ENCODE measurements at regions not wholly inside any gene's neighbourhood (a gene's known extent, or its start where the extent isn't known, plus 50 kb on each side); places are given as distances from the start of the nearest gene placed in this dataset.

DNA sequence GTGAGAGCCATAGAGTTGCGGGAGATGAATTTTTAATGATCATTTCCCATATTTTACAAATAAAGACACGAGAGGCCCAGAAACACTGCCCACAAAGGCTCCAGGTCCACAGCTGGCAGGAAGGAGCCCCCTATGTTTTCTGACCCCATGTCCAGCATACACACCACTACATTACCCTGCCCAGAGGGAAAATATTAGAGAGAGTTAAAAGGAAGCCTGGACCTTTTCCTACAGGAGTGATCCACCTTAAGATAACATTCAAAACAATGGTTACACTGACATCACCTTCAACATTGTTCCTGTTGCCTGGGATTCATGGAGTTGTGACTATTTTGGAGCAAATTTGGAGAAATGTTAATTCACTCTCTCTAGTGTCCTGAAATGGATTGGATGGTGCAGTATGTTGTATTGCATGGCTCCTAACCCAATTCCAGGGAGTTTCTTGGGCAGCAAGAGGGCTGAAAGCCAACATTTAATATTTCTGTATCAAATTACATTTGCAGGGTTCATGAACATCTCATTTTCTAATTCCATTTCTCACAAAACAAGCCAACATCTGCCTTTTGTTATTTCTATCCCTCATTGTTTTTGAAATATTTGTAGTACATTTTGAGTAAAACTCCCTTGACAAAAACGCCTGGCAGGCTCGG is 172.5 kb downstream of the DLEU7 start:
- no peak for DNase-seq

GRCh38 chr13:50671497-50671850 is 172.0 kb downstream of the DLEU7 start:
- no peak for DNase-seq

GRCh38 chr13:50672025-50672424 is 171.5 kb downstream of the DLEU7 start:
- DNase-seq: peak; percentile 51 to 69

DNA sequence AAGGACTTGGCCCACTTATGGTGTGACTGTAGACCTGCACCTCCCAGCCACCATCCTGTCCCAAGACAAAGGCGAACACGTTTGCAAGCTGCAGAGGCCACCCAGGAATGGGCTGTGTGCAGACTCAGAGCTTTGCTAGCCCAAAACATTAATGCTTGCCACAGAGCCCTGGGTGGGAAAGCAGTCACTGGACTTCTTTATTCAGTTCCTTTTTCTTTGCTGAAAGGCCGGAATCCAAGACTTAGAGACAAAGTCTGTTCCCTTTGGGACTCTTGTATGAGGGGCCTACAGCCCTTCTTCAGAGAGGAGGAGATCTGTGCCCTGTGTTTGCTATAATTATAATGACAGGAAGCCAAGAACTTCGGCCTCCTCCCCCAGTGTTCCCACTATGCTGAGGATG is 167.8 kb downstream of the DLEU7 start:
- peak in 1 of 2 donors; percentile 32 for DNase-seq

DNA sequence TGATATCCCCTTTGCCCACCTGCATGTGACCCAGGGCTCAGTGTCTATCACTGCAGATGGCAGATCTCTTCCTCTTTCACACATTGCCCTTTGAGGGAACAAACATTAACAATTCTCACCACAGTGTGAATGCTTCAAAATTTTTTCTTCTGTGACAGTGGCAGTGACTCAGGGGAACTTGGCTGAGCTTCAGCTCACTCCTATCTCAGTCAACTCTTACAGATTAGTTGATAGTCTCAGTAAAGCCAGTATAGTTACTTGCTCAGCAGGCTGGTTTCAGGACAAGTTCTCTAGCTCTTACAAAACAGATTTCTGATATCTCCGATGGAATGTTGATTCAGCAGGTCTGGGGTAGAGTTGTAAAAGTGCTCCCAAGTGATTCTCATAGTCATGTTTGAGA is 166.9 kb downstream of the DLEU7 start:
- DNase-seq: no peak

GRCh38 chr13:50677258-50677657 is 166.2 kb downstream of the DLEU7 start:
- DNase-seq: no peak

- no peak for DNase-seq
Measured at GRCh38 chr13:50677687-50678463, 165.6 kb downstream of the DLEU7 start.

GRCh38 chr13:50678464-50679162 is 164.9 kb downstream of the DLEU7 start:
- no peak for DNase-seq

DNA sequence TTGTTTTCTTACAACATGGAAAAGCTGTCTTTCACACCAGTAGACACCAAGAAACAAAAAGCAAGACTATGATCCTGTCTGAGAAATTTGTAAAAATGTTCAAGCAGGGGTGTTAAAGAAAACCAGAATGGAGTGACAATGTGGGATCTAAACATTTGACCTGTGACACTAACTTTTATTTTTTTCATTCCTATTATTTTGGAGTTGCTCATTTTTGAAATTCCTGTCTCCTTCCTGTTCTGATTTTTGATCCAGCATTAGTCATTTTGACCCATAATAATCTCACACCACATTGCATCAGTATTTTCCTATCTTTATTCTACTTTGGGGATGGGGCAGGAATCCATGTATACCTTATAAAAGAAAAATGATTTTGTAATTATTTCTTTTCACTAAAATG is 164.2 kb downstream of the DLEU7 start:
- no peak for DNase-seq

GRCh38 chr13:50682002-50682401 is 161.5 kb downstream of the DLEU7 start:
- no peak for DNase-seq

- no peak for DNase-seq
Measured at GRCh38 chr13:50682966-50683365, 160.5 kb downstream of the DLEU7 start.

GRCh38 chr13:50684366-50684765 is 159.1 kb downstream of the DLEU7 start:
- DNase-seq: no peak

- no peak for DNase-seq
Measured at GRCh38 chr13:50685491-50685890, 158.0 kb downstream of the DLEU7 start.

DNA sequence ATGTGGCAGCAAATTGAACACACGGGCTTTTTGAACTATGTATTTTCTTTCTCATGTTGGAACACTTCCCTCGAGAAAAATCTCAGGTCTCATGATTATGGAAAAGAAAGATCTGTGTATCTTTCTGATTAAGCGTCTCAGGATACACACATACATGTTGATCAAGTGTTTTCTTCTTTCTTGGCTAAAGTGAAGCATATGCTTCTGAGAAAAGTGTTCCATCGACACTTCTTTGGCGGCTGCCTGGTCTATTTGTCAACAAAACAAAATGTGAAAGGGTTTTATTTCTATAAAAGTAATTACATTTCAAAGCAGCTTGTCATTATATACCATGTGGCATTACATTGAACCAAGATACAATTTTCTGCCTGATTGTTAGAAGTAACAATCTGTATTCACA is 157.5 kb downstream of the DLEU7 start:
- DNase-seq: no peak

DNA sequence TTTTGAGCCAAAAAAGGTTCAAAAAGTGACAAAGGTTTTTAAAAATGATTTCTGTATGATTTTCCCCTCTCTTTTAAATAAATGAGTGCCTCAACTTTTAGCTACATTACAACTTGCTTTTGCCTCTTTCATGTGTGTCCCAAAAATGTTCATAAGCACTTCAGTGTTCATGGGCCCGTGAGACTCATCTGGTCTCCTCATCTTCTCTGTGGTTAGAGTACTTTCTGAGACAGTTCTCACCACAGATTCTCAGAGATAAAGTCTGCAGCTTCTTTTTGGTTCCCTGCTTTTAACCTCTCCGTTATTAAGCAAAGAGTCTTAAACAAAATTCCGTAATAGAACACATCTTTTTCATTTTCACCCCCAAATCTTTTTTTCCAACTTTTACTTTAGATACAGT is 156.9 kb downstream of the DLEU7 start:
- no peak for DNase-seq

DNA sequence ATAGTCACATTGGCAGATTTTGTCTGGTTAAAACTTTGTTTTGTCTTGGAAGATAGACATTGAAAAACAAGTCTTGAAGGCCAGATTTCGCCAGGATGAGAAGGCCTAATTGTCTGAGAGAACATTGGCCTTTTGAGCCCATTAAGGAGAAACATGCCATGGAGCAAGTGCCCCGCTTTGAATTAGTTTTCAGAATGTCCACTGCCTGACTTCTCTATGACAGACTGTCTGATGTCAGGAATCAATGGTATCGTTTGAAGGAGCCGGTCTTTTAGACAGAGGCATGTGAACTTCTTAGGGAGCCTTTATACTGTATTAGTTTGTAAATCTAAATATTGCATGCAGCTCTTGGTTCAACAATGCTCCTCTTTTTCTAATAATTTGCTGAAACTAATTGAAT is 155.9 kb downstream of the DLEU7 start:
- no peak for DNase-seq

GRCh38 chr13:50690006-50690405 is 153.5 kb downstream of the DLEU7 start:
- DNase-seq: no peak

DNA sequence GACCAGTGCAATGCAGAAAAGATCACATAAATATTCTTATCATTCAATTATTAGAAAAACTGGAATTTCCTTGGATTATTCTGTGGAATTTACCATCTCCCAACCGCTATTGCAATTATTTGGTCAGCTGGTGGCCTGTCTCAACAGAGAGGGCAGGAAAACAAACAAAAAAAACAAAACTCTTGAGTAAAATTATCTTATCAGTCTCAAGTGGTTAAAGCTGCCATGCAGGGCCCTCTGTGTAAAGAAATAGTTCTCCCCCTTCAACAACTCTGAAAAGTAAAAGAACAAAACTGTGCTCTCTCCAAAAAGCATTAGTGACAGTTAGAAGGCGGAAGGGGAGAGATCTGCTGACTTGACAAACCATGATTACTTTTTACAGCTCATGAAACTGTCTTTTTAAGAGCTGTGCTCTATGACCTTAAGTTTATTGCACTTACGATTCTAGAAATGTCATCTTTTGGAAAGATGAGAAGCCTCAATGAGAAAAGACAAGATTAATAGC is 152.3 kb downstream of the DLEU7 start:
- peak in 1 of 2 donors; percentile 8 for DNase-seq

DNA sequence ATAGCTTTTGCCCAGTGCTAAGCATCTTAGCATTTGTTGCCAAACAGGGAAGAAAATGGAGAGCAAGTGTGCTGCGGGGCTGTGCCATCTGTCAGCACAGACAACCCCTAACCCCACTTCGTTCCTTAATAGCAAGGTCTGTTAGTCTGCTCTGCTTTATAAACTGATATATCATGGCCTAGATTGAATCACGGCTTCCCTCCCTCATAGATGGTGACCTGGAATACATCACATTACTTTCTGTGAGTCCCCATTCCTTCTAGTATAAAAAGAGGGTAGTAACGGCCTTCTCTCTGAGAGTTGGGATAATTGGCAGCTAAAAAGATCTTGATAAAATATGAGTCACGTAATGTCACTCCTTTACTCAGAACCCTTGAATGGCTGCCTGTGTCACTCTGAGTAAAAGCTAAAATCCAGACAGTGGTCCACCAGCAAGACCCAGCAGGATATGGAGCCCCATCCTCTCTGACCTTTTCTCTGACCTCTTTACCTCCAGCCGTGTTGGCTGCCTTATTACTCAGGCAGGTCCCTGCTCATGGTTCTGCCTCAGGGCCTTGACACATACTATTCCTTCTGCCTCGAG is 151.7 kb downstream of the DLEU7 start:
- DNase-seq: no peak

- no peak for DNase-seq
Measured at GRCh38 chr13:50692396-50692915, 151.0 kb downstream of the DLEU7 start.

- no peak for DNase-seq
Measured at GRCh38 chr13:50693727-50694126, 149.8 kb downstream of the DLEU7 start.

- no peak for DNase-seq
Measured at GRCh38 chr13:50697746-50698539, 145.5 kb downstream of the DLEU7 start.

Data from inflammatory macrophage treated with lipopolysaccharide for 1 hour (primary cell).